RWPE1 (cell line): ENCODE measurements at regions not wholly inside any gene's neighbourhood (a gene's known extent, or its start where the extent isn't known, plus 50 kb on each side); places are given as distances from the start of the nearest gene placed in this dataset.

Experiments used
- CTCF ChIA-PET: fragments of 350-600 bp; sonication (Branson Sonifier 250); formaldehyde crosslinking; extraction: SDS; loops from one replicate; lab custom pipeline; 2021; lab: Yijun Ruan, JAX
- POLR2A ChIA-PET: fragments of 400-600 bp; formaldehyde crosslinking; extraction: SDS; loops from one replicate; lab custom pipeline; 2020; ENCODE audit warnings: antibody characterized with exemption; ENCODE audit not compliant: low non-redundant PET; lab: Yijun Ruan, JAX
- DNase-seq: peaks from one replicate; pipeline ENCODE4 v3.0.0; 2012; ENCODE audit warnings: low spot score
- H3K27ac ChIP-seq: fragments of 450-650 bp; 2 replicates; pipeline ENCODE4 v1.5.1; 2017
- CTCF ChIP-seq: fragments of 450-650 bp; conservative IDR thresholded peaks from 2 replicates; pipeline ENCODE4 v1.5.1; 2017; ENCODE audit warnings: low read depth, mild to moderate bottlenecking

GRCh38 chr18:42242758-42243157 is 287.7 kb downstream of the PIK3C3 start:
- no peak overlapping the region for H3K27ac ChIP-seq
- TF ChIP-seq CTCF, result no peak
- DNase-seq, result no peak
- ChIA-PET POLR2A (no interaction called here), CTCF (no interaction called here)

- no peak for DNase-seq
- no peak for TF ChIP-seq CTCF
- ChIA-PET POLR2A (no interaction called here), CTCF (no interaction called here)
- no peak overlapping the region for H3K27ac ChIP-seq
Measured at GRCh38 chr18:42245137-42245536, 290.1 kb downstream of the PIK3C3 start.

- H3K27ac ChIP-seq, result no peak overlapping the region
- no peak for DNase-seq
- no peak for TF ChIP-seq CTCF
- POLR2A ChIA-PET, result no interaction called here
- CTCF ChIA-PET, result no interaction called here
Measured at GRCh38 chr18:42255908-42256765, 301.1 kb downstream of the PIK3C3 start.

DNA sequence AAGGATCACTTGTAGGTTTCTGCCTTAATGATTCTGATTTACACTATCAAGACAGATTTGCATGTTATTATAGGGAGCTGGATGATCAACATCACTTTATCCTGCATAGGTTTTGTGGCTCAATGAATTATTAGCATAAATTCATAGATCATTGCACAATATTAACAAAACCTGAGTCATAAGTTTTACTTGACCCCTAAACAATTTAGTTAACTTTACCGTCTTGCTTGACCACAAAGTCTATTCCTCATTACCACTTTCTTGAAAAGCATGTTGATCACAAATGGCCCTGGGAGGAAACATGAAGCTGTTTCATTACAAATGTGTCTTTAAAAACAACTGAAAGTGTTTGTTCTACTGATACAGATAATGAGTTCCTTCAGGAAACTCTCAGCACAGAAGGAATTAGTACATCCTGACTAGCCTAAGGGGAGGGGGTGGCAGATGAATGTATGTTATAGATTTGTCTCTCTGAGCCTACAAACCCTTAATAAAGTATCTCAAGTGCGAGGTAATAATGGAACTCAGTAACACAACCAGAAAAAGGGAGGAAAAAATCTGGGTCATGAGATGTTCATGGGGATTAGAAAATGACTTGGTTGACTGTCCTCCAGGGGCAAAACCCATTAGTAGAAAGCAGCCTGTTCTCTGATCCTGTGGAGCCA is 303.4 kb downstream of the PIK3C3 start:
- POLR2A ChIA-PET, result no interaction called here
- CTCF ChIA-PET, result no interaction called here

DNA sequence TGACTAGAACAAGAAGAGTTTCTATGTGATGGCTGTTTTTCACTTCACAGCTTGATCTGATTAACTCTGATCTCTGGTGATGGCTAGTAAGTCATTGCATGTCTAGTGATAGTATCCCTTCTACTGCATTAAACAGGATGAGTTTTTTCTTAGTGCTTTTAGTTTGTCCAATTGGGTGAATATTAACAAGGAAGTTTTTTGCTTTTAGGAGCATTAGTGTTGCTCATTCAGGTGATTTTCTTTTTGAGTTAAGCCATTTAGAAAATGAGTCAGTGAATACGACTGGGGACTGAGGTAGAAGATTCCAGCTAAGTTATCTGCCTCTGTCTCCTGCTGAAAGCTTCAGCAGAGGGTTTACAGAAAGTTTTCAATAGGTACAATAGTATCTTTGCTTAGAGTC is 306.7 kb downstream of the PIK3C3 start:
- CTCF ChIA-PET, result no interaction called here
- POLR2A ChIA-PET, result no interaction called here
- no peak for TF ChIP-seq CTCF
- H3K27ac ChIP-seq, result no peak overlapping the region
- no peak for DNase-seq

More for the DNA sequence above, 303.4 kb downstream of the PIK3C3 start:
- no peak for TF ChIP-seq CTCF
- no peak overlapping the region for H3K27ac ChIP-seq
- DNase-seq, result no peak

GRCh38 chr18:42264497-42264896 is 309.5 kb downstream of the PIK3C3 start:
- no peak overlapping the region for H3K27ac ChIP-seq
- no peak for DNase-seq
- TF ChIP-seq CTCF, result no peak
- ChIA-PET CTCF (no interaction called here), POLR2A (no interaction called here)
